H9 (cell line): ENCODE measurements at regions not wholly inside any gene's neighbourhood (a gene's known extent, or its start where the extent isn't known, plus 50 kb on each side); places are given as distances from the start of the nearest gene placed in this dataset.

Experiments used
- DNase-seq: peaks from one replicate; pipeline ENCODE4 v3.0.0-alpha.2; 2017
- H2AFZ ChIP-seq: one replicate; pipeline ENCODE4 v1.6.1; 2013; ENCODE audit warnings: mild to moderate bottlenecking, low read length, control low read depth, moderate library complexity
- H2AK5ac ChIP-seq: 2 replicates; pipeline ENCODE4 v1.6.1; 2013; ENCODE audit warnings: low read length, control low read depth, mixed read lengths; ENCODE audit not compliant: insufficient read length
- H2BK120ac ChIP-seq: one replicate; pipeline ENCODE4 v1.6.1; 2013; ENCODE audit warnings: low read depth, mild to moderate bottlenecking, low read length, control low read depth, inconsistent platforms; ENCODE audit not compliant: poor library complexity, severe bottlenecking
- H2BK12ac ChIP-seq: 2 replicates; pipeline ENCODE4 v1.6.1; 2013; ENCODE audit warnings: low read length, control low read depth, mixed read lengths, low read depth; ENCODE audit not compliant: insufficient read length
- H2BK15ac ChIP-seq: 2 replicates; pipeline ENCODE4 v1.6.1; 2013; ENCODE audit warnings: low read depth, low read length, control low read depth
- H2BK20ac ChIP-seq: one replicate; pipeline ENCODE4 v1.6.1; 2013; ENCODE audit warnings: low read depth, mild to moderate bottlenecking, low read length, control low read depth, inconsistent platforms; ENCODE audit not compliant: poor library complexity, severe bottlenecking
- H2BK5ac ChIP-seq: 2 replicates; pipeline ENCODE4 v1.6.1; 2013; ENCODE audit warnings: low read length, control low read depth, mixed read lengths; ENCODE audit not compliant: insufficient read length
- H3K14ac ChIP-seq: 2 replicates; pipeline ENCODE4 v1.6.1; 2013; ENCODE audit warnings: low read length, control low read depth; ENCODE audit not compliant: insufficient read depth
- H3K18ac ChIP-seq: 2 replicates; pipeline ENCODE4 v1.6.1; 2013; ENCODE audit warnings: low read depth, mild to moderate bottlenecking, mixed read lengths, low read length, control low read depth; ENCODE audit not compliant: insufficient read length
- H3K23ac ChIP-seq: 2 replicates; pipeline ENCODE4 v1.6.1; 2013; ENCODE audit warnings: low read length, control low read depth, mixed read lengths, low read depth; ENCODE audit not compliant: insufficient read length
- H3K23me2 ChIP-seq: 2 replicates; pipeline ENCODE4 v1.6.1; 2013; ENCODE audit warnings: low read depth, mild to moderate bottlenecking, mixed read lengths, low read length, control low read depth; ENCODE audit not compliant: insufficient read length, poor library complexity, severe bottlenecking
- H3K27ac ChIP-seq: 2 replicates; pipeline ENCODE4 v1.5.1; 2013; ENCODE audit warnings: low read length, control low read depth, mixed read lengths, low read depth; ENCODE audit not compliant: insufficient read length
- H3K27me3 ChIP-seq: 2 replicates; pipeline ENCODE4 v1.6.1; 2013; ENCODE audit warnings: low read length, control low read depth, inconsistent platforms; ENCODE audit not compliant: insufficient read depth
- H3K4ac ChIP-seq: 2 replicates; pipeline ENCODE4 v1.6.1; 2013; ENCODE audit warnings: low read depth, mild to moderate bottlenecking, control low read depth, inconsistent platforms, low read length, moderate library complexity
- H3K4me1 ChIP-seq: 2 replicates; pipeline ENCODE4 v1.6.1; 2013; ENCODE audit warnings: low read length, control low read depth, inconsistent platforms; ENCODE audit not compliant: insufficient read depth
- H3K4me2 ChIP-seq: 2 replicates; pipeline ENCODE4 v1.6.1; 2013; ENCODE audit warnings: low read length, control low read depth, mixed read lengths; ENCODE audit not compliant: insufficient read length, insufficient read depth
- H3K56ac ChIP-seq: 2 replicates; pipeline ENCODE4 v1.6.1; 2013; ENCODE audit warnings: low read depth, mild to moderate bottlenecking, mixed read lengths, low read length, control low read depth; ENCODE audit not compliant: insufficient read length
- H3K79me1 ChIP-seq: 2 replicates; pipeline ENCODE4 v1.6.1; 2013; ENCODE audit warnings: low read depth, mild to moderate bottlenecking, moderate library complexity, low read length, control low read depth, inconsistent platforms; ENCODE audit not compliant: insufficient read depth, poor library complexity, severe bottlenecking
- H3K79me2 ChIP-seq: 2 replicates; pipeline ENCODE4 v1.6.1; 2013; ENCODE audit warnings: low read length, control low read depth, inconsistent platforms; ENCODE audit not compliant: insufficient read depth
- H3K9ac ChIP-seq: 2 replicates; pipeline ENCODE4 v1.6.1; 2013; ENCODE audit warnings: low read length, control low read depth, mixed read lengths; ENCODE audit not compliant: insufficient read length; ENCODE audit errors: extremely low read depth
- H3K9me3 ChIP-seq: one replicate; pipeline ENCODE4 v1.6.1; 2013; ENCODE audit warnings: low read depth, low read length, inconsistent platforms; ENCODE audit not compliant: control insufficient read depth
- H3T11ph ChIP-seq: one replicate; pipeline ENCODE4 v1.6.1; 2013; ENCODE audit warnings: mild to moderate bottlenecking, low read length, control low read depth, inconsistent platforms
- H4K20me1 ChIP-seq: one replicate; pipeline ENCODE4 v1.6.1; 2013; ENCODE audit not compliant: control insufficient read depth, insufficient read length, insufficient read depth
- H4K5ac ChIP-seq: 2 replicates; pipeline ENCODE4 v1.6.1; 2013; ENCODE audit warnings: low read depth, mild to moderate bottlenecking, mixed read lengths, low read length, control low read depth; ENCODE audit not compliant: insufficient read length
- H4K8ac ChIP-seq: replicated peaks from 2 replicates; pipeline ENCODE4 v1.6.1; 2013; ENCODE audit warnings: low read length, control low read depth, mixed read lengths, low read depth; ENCODE audit not compliant: insufficient read length
- H4K91ac ChIP-seq: 2 replicates; pipeline ENCODE4 v1.6.1; 2013; ENCODE audit warnings: low read depth, mild to moderate bottlenecking, moderate library complexity, mixed read lengths, low read length, control low read depth; ENCODE audit not compliant: insufficient read length
- H3K27ac Mint-ChIP-seq, 3 experiments: 2 replicates in 2 of 3; 3 replicates in 1 of 3; pipeline ENCODE4 v1.8.0; 2020 to 2021; ENCODE audit warnings: mixed read lengths in 3 of 3, mild to moderate bottlenecking in 1 of 3, moderate library complexity in 1 of 3
- H3K27me3 Mint-ChIP-seq: 2 replicates; pipeline ENCODE4 v1.8.0; 2021; ENCODE audit warnings: low read depth, mild to moderate bottlenecking, moderate library complexity, mixed read lengths
- H3K36me3 Mint-ChIP-seq, 3 experiments: 2 replicates in 2 of 3; 3 replicates in 1 of 3; pipeline ENCODE4 v1.8.0; 2020 to 2021; ENCODE audit warnings: low read depth in 3 of 3, mixed read lengths in 3 of 3; ENCODE audit not compliant: insufficient read depth in 1 of 3
- H3K4me1 Mint-ChIP-seq, 2 experiments: 2 replicates each; pipeline ENCODE4 v1.8.0; 2020; ENCODE audit warnings: mixed read lengths in 2 of 2
- H3K4me3 Mint-ChIP-seq, 2 experiments: 2 replicates in 1 of 2; 3 replicates in 1 of 2; pipeline ENCODE4 v1.8.0; 2020 to 2021; ENCODE audit warnings: mild to moderate bottlenecking in 2 of 2, mixed read lengths in 2 of 2, moderate library complexity in 1 of 2
- H3K9me3 Mint-ChIP-seq, 2 experiments: 2 replicates in 1 of 2; 3 replicates in 1 of 2; pipeline ENCODE4 v1.8.0; 2020; ENCODE audit warnings: mild to moderate bottlenecking in 2 of 2, mixed read lengths in 2 of 2, moderate library complexity in 1 of 2
- CTCF ChIP-seq: fragments of 200-600 bp; sonication (generic); conservative IDR thresholded peaks from 3 replicates; pipeline ENCODE4 v1.8.0; 2021; ENCODE audit warnings: antibody characterized with exemption, mild to moderate bottlenecking
- WGBS: extraction: QIAGEN DNeasy Blood & Tissue Kit; methylation state at CpG from one replicate; pipeline ENCODE4 v1.1.7; 2013; ENCODE audit warnings: missing lambda C conversion rate, low lambda C conversion rate, mixed read lengths; ENCODE audit not compliant: insufficient read length; ENCODE audit errors: extremely low coverage; 5-methylcytosine and 5-hydroxymethylcytosine counted together

- Histone ChIP-seq H3K9ac (no peak overlapping the region), H2BK12ac (no peak overlapping the region), H3K56ac (no peak overlapping the region), H2BK15ac (no peak overlapping the region), H2BK120ac (no peak overlapping the region), H3K27ac (no peak overlapping the region), H3K9me3 (no peaks in the 10 kb centered on the region), H3K79me1 (no peaks in the 10 kb centered on the region), H4K91ac (no peak overlapping the region), H3K27me3 (no peaks in the 10 kb centered on the region), H3K4me2 (no peak overlapping the region), H3K23me2 (no peaks in the 10 kb centered on the region), H2BK5ac (no peak overlapping the region), H3T11ph (no peak overlapping the region), H3K79me2 (no peaks in the 10 kb centered on the region), H2AK5ac (no peak overlapping the region), H4K20me1 (no peaks in the 10 kb centered on the region), H4K8ac (no peak overlapping the region), H3K18ac (no peak overlapping the region), H3K23ac (no peak overlapping the region), H2AFZ (no peak overlapping the region), H4K5ac (no peak overlapping the region), H2BK20ac (no peak overlapping the region), H3K4ac (no peak overlapping the region), H3K4me1 (no peaks in the 10 kb centered on the region), H3K14ac (no peak overlapping the region)
- Mint-ChIP-seq H3K36me3 (no peaks in the 10 kb centered on the region), H3K4me1 (peaks cover 0 to 4% of the 10 kb centered on the region in 2 experiments; a peak in 2 of 4 replicates), H3K27me3 (no peaks in the 10 kb centered on the region), H3K27ac (no peak overlapping the region), H3K4me3 (no peak overlapping the region), H3K9me3 (no peaks in the 10 kb centered on the region)
- WGBS: no CpG with 5 or more reads among the region's 5 CpGs
- no peak for DNase-seq
- TF ChIP-seq CTCF: no peak
Observed at GRCh38 chr1:192941722-192942411, 117.3 kb downstream of the UCHL5 start.
